Adrenal gland (tissue), 5 donors: ENCODE measurements at regions not wholly inside any gene's neighbourhood (a gene's known extent, or its start where the extent isn't known, plus 50 kb on each side); places are given as distances from the start of the nearest gene placed in this dataset.

Experiments used
- CTCF ChIP-seq, 6 experiments: fragments of 450-650 bp in 4 of 6; fragments of 200-600 bp in 2 of 6; sonication (generic) in 1 of 6; IDR thresholded peaks; 1 replicate in 5 of 6; 2 replicates in 1 of 6; pipeline versions ENCODE4 v1.5.1 to v1.8.0; 2016 to 2021; ENCODE audit warnings: antibody characterized with exemption in 6 of 6, mild to moderate bottlenecking in 2 of 6, moderate library complexity in 1 of 6
- POLR2A ChIP-seq, 2 donors: fragments of 450-650 bp; IDR thresholded peaks; one replicate each; pipeline ENCODE4 v1.6.1; 2017; ENCODE audit warnings: antibody characterized with exemption in 2 of 2, mild to moderate bottlenecking in 2 of 2, moderate library complexity in 1 of 2
- donor health status: DM: no; HTN: no; CAD: no.

- no peak for TF ChIP-seq CTCF (IDR thresholded peaks at IDR 0.05)
- no peak for TF ChIP-seq POLR2A (IDR thresholded peaks at IDR 0.05)
Measured at GRCh38 chr1:191546803-191547202, 611.5 kb upstream of the RGS18 start.
